ENCODE measurements at regions not wholly inside any gene's neighbourhood (a gene's known extent, or its start where the extent isn't known, plus 50 kb on each side); places are given as distances from the start of the nearest gene placed in this dataset.

GRCh38 chr2:192669505-192670091 lies 474.9 kb upstream of the TMEFF2 start:
- TF ChIP-seq, protein P1, sequence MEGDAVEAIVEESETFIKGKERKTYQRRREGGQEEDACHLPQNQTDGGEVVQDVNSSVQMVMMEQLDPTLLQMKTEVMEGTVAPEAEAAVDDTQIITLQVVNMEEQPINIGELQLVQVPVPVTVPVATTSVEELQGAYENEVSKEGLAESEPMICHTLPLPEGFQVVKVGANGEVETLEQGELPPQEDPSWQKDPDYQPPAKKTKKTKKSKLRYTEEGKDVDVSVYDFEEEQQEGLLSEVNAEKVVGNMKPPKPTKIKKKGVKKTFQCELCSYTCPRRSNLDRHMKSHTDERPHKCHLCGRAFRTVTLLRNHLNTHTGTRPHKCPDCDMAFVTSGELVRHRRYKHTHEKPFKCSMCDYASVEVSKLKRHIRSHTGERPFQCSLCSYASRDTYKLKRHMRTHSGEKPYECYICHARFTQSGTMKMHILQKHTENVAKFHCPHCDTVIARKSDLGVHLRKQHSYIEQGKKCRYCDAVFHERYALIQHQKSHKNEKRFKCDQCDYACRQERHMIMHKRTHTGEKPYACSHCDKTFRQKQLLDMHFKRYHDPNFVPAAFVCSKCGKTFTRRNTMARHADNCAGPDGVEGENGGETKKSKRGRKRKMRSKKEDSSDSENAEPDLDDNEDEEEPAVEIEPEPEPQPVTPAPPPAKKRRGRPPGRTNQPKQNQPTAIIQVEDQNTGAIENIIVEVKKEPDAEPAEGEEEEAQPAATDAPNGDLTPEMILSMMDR (IDR thresholded peaks at IDR 0.05): no peak
- TF ChIP-seq POLR2A (IDR thresholded peaks at IDR 0.05): no peak
